K562 (cell line): ENCODE measurements at regions not wholly inside any gene's neighbourhood (a gene's known extent, or its start where the extent isn't known, plus 50 kb on each side); places are given as distances from the start of the nearest gene placed in this dataset.

Source experiments
- FOXO4 ChIP-seq: fragments of 450-650 bp; formaldehyde crosslinking; IDR thresholded peaks from 2 replicates; pipeline ENCODE4 v1.4.0; 2020; ENCODE audit warnings: mild to moderate bottlenecking, moderate library complexity
- POLR2G ChIP-seq: fragments of 200-400 bp; formaldehyde crosslinking; IDR thresholded peaks from 2 replicates; pipeline ENCODE4 v1.6.1; 2017; ENCODE audit warnings: low read depth, mild to moderate bottlenecking, antibody characterized with exemption, low read length, moderate library complexity
- TAF9B ChIP-seq: fragments of 450-650 bp; IDR thresholded peaks from 2 replicates; pipeline ENCODE4 v1.6.1; 2018; ENCODE audit warnings: mild to moderate bottlenecking; ENCODE audit not compliant: partially characterized antibody
- ZBTB40 ChIP-seq, 2 experiments: fragments of 450-650 bp in 1 of 2; sonication (generic) in 1 of 2; formaldehyde crosslinking in 1 of 2; IDR thresholded peaks; 2 replicates each; pipeline versions ENCODE4 v1.7.1 to v1.9.0; 2016 to 2022; ENCODE audit warnings: inconsistent platforms in 1 of 2, mild to moderate bottlenecking in 1 of 2, missing genetic modification reagents in 1 of 2
- ZNF212 ChIP-seq: fragments of 450-650 bp; formaldehyde crosslinking; IDR thresholded peaks from 2 replicates; pipeline ENCODE4 v1.4.0; 2020; ENCODE audit warnings: mild to moderate bottlenecking
- ZNF561 ChIP-seq: fragments of 450-650 bp; formaldehyde crosslinking; conservative IDR thresholded peaks from 2 replicates; pipeline ENCODE4 v1.4.0; 2020; ENCODE audit warnings: mild to moderate bottlenecking, moderate library complexity
- ZNF764 ChIP-seq: fragments of 250-450 bp; sonication (Bioruptor Pico); IDR thresholded peaks from 2 replicates; pipeline ENCODE4 v1.4.0; 2020; ENCODE audit warnings: low read depth, mild to moderate bottlenecking, moderate library complexity
- ZNF77 ChIP-seq: fragments of 250-450 bp; sonication (Bioruptor Pico); IDR thresholded peaks from 2 replicates; pipeline ENCODE4 v1.5.0; 2020
- TF ChIP-seq, protein P1 (sequence below): fragments of 250-450 bp; sonication (Bioruptor Pico); IDR thresholded peaks from 2 replicates; pipeline ENCODE4 v1.9.0; 2021; ENCODE audit warnings: mild to moderate bottlenecking, inconsistent platforms
- TF ChIP-seq, protein P2 (sequence below): fragments of 450-650 bp; formaldehyde crosslinking; IDR thresholded peaks from 2 replicates; pipeline ENCODE4 v1.4.0; 2020; ENCODE audit warnings: mild to moderate bottlenecking, mixed read lengths
- TF ChIP-seq, protein P3 (sequence below): fragments of 200-800 bp; sonication (Bioruptor generic); IDR thresholded peaks from 2 replicates; pipeline ENCODE4 v1.6.1; 2017; ENCODE audit warnings: missing genetic modification characterization, missing compliant biosample characterization

DNA sequence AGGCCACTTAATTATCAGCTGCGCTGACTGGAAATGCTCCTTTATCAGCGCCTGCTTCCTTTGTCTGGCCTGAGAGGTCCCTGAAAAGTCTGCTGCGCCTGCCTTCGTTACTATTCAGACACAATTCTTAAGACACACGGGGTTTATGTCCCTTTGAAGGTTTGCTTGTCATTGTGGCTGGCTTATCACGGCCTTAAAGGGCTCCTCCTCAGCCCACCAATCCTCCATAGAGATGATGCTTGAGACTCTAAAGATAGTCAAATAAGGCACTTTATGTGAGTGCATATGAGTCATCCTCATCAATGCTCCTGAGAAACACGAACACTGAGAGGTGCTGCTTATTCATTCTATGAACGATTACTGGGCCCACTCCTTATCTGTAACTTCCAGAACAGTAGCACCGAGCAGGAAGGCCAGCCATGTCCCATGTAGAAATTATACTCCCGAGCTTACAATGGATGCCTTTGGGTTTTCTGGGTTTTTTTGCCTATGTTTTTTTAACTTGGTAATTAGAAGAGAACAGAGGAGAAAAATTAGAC is 1268.2 kb upstream of the TMEM132C start (continued):
- TF ChIP-seq, protein P1, sequence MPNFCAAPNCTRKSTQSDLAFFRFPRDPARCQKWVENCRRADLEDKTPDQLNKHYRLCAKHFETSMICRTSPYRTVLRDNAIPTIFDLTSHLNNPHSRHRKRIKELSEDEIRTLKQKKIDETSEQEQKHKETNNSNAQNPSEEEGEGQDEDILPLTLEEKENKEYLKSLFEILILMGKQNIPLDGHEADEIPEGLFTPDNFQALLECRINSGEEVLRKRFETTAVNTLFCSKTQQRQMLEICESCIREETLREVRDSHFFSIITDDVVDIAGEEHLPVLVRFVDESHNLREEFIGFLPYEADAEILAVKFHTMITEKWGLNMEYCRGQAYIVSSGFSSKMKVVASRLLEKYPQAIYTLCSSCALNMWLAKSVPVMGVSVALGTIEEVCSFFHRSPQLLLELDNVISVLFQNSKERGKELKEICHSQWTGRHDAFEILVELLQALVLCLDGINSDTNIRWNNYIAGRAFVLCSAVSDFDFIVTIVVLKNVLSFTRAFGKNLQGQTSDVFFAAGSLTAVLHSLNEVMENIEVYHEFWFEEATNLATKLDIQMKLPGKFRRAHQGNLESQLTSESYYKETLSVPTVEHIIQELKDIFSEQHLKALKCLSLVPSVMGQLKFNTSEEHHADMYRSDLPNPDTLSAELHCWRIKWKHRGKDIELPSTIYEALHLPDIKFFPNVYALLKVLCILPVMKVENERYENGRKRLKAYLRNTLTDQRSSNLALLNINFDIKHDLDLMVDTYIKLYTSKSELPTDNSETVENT (CRISPR knock-in tag): no peak
- TF ChIP-seq ZNF561 (CRISPR knock-in tag) (no peak), ZNF212 (CRISPR knock-in tag) (no peak), FOXO4 (CRISPR knock-in tag) (no peak), ZNF77 (CRISPR knock-in tag) (no peak), TAF9B (peak; percentile 69), ZNF764 (CRISPR knock-in tag) (no peak), ZBTB40 (IDR thresholded peaks at IDR 0.05) (no peak), ZBTB40 (CRISPR knock-in tag; IDR thresholded peaks at IDR 0.05) (no peak), POLR2G (no peak)
- TF ChIP-seq, protein P2, sequence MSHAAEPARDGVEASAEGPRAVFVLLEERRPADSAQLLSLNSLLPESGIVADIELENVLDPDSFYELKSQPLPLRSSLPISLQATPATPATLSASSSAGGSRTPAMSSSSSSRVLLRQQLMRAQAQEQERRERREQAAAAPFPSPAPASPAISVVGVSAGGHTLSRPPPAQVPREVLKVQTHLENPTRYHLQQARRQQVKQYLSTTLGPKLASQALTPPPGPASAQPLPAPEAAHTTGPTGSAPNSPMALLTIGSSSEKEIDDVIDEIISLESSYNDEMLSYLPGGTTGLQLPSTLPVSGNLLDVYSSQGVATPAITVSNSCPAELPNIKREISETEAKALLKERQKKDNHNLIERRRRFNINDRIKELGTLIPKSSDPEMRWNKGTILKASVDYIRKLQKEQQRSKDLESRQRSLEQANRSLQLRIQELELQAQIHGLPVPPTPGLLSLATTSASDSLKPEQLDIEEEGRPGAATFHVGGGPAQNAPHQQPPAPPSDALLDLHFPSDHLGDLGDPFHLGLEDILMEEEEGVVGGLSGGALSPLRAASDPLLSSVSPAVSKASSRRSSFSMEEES (CRISPR knock-in tag): no peak
- TF ChIP-seq, protein P3, sequence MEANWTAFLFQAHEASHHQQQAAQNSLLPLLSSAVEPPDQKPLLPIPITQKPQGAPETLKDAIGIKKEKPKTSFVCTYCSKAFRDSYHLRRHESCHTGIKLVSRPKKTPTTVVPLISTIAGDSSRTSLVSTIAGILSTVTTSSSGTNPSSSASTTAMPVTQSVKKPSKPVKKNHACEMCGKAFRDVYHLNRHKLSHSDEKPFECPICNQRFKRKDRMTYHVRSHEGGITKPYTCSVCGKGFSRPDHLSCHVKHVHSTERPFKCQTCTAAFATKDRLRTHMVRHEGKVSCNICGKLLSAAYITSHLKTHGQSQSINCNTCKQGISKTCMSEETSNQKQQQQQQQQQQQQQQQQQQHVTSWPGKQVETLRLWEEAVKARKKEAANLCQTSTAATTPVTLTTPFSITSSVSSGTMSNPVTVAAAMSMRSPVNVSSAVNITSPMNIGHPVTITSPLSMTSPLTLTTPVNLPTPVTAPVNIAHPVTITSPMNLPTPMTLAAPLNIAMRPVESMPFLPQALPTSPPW (CRISPR knock-in tag): peak; percentile 57
